HG03280 (cell line): ENCODE measurements at regions not wholly inside any gene's neighbourhood (a gene's known extent, or its start where the extent isn't known, plus 50 kb on each side); places are given as distances from the start of the nearest gene placed in this dataset.
"Not testable (repeated sequence)": the region's sequence is repeated elsewhere in the genome, so short reads cannot be mapped to it uniquely, and the experiment has no call there.

ENCODE experiments used
- ATAC-seq: cut with Tn5 transposase; IDR thresholded peaks from one replicate; pipeline ENCODE4 v1.9.1; 2021; ENCODE audit warnings: mild to moderate bottlenecking, moderate library complexity; ENCODE audit not compliant: unreplicated experiment

- no peak for ATAC-seq
These were observed 131.3 kb upstream of the MTHFD1L start for GRCh38 chr6:150734235-150734634.

GRCh38 chr6:150735341-150735851, 130.1 kb upstream of the MTHFD1L start:
- ATAC-seq = no peak

- no peak for ATAC-seq
These were observed 127.3 kb upstream of the MTHFD1L start for GRCh38 chr6:150738092-150738629.

GRCh38 chr6:150739711-150740349, 125.7 kb upstream of the MTHFD1L start:
- ATAC-seq = no peak

GRCh38 chr6:150740453-150740852, 125.0 kb upstream of the MTHFD1L start:
- no peak for ATAC-seq

- no peak for ATAC-seq
These were observed 123.8 kb upstream of the MTHFD1L start for GRCh38 chr6:150741633-150742200.

GRCh38 chr6:150744522-150745260, 120.8 kb upstream of the MTHFD1L start:
- ATAC-seq = no peak

- ATAC-seq = no peak
These were observed 119.6 kb upstream of the MTHFD1L start for GRCh38 chr6:150745896-150746295.

GRCh38 chr6:150747155-150747554, 118.3 kb upstream of the MTHFD1L start:
- no peak for ATAC-seq

- ATAC-seq = no peak
These were observed 116.3 kb upstream of the MTHFD1L start for GRCh38 chr6:150749091-150749670.

GRCh38 chr6:150751296-150751695, 114.2 kb upstream of the MTHFD1L start:
- ATAC-seq = no peak

- no peak for ATAC-seq
These were observed 113.1 kb upstream of the MTHFD1L start for GRCh38 chr6:150752409-150752808.

- no peak for ATAC-seq
These were observed 112.0 kb upstream of the MTHFD1L start for GRCh38 chr6:150753371-150754064.

- ATAC-seq = no peak
These were observed 110.5 kb upstream of the MTHFD1L start for GRCh38 chr6:150755042-150755441.

- no peak for ATAC-seq
These were observed 110.0 kb upstream of the MTHFD1L start for GRCh38 chr6:150755524-150755923.

- ATAC-seq = no peak
These were observed 109.3 kb upstream of the MTHFD1L start for GRCh38 chr6:150756173-150756572.

- ATAC-seq = not testable (repeated sequence)
These were observed 107.7 kb upstream of the MTHFD1L start for GRCh38 chr6:150757807-150758206.

- no peak for ATAC-seq
These were observed 106.0 kb upstream of the MTHFD1L start for GRCh38 chr6:150759483-150759882.

GRCh38 chr6:150761771-150762170, 103.7 kb upstream of the MTHFD1L start:
- no peak for ATAC-seq

- no peak for ATAC-seq
These were observed 101.0 kb upstream of the MTHFD1L start for GRCh38 chr6:150764334-150765066.
